ENCODE measurements at regions not wholly inside any gene's neighbourhood (a gene's known extent, or its start where the extent isn't known, plus 50 kb on each side); places are given as distances from the start of the nearest gene placed in this dataset.
A peak's percentile ranks its signal among the peaks of the same experiment; 100 is the strongest.

GRCh38 chr1:70891051-70891843, 156.4 kb downstream of the PTGER3 start:
- no peak for TF ChIP-seq CTCF (IDR thresholded peaks at IDR 0.05; ENCODE audit: insufficient read depth, low read depth, low read length, missing control alignments)
- no peak for DNase-seq (ENCODE audit: low read depth)

GRCh38 chr1:70892140-70892539, 155.5 kb downstream of the PTGER3 start:
- H3K4me3 ChIP-seq (ENCODE audit: low read length): no peak overlapping the region
- DNase-seq (ENCODE audit: low read depth): no peak
- no peak for TF ChIP-seq CTCF (IDR thresholded peaks at IDR 0.05; ENCODE audit: insufficient read depth, low read depth, low read length, missing control alignments)

More at GRCh38 chr1:70891051-70891843, 156.4 kb downstream of the PTGER3 start:
- H3K4me3 ChIP-seq (ENCODE audit: low read length): no peak overlapping the region

GRCh38 chr1:70892930-70893329, 154.7 kb downstream of the PTGER3 start:
- no peak for DNase-seq (ENCODE audit: low read depth)
- no peak for TF ChIP-seq CTCF (IDR thresholded peaks at IDR 0.05; ENCODE audit: insufficient read depth, low read depth, low read length, missing control alignments)
- no peak overlapping the region for H3K4me3 ChIP-seq (ENCODE audit: low read length)

GRCh38 chr1:70893381-70893780, 154.2 kb downstream of the PTGER3 start:
- TF ChIP-seq CTCF (IDR thresholded peaks at IDR 0.05; ENCODE audit: insufficient read depth, low read depth, low read length, missing control alignments): no peak
- DNase-seq (ENCODE audit: low read depth): no peak
- no peak overlapping the region for H3K4me3 ChIP-seq (ENCODE audit: low read length)

GRCh38 chr1:70895531-70895930, 152.1 kb downstream of the PTGER3 start:
- no peak for TF ChIP-seq CTCF (IDR thresholded peaks at IDR 0.05; ENCODE audit: insufficient read depth, low read depth, low read length, missing control alignments)
- no peak overlapping the region for H3K4me3 ChIP-seq (ENCODE audit: low read length)
- DNase-seq (ENCODE audit: low read depth): no peak

- TF ChIP-seq CTCF (IDR thresholded peaks at IDR 0.05; ENCODE audit: insufficient read depth, low read depth, low read length, missing control alignments): no peak
- no peak overlapping the region for H3K4me3 ChIP-seq (ENCODE audit: low read length)
- DNase-seq (ENCODE audit: low read depth): peak; percentile 3
Measured at GRCh38 chr1:70896224-70896623, 151.4 kb downstream of the PTGER3 start.

- DNase-seq (ENCODE audit: low read depth): no peak
- no peak overlapping the region for H3K4me3 ChIP-seq (ENCODE audit: low read length)
- no peak for TF ChIP-seq CTCF (IDR thresholded peaks at IDR 0.05; ENCODE audit: insufficient read depth, low read depth, low read length, missing control alignments)
Measured at GRCh38 chr1:70897273-70897672, 150.3 kb downstream of the PTGER3 start.
